DMS153 treated with DMSO at 0.1 percent for 48 hours (cell line): ENCODE measurements at regions not wholly inside any gene's neighbourhood (a gene's known extent, or its start where the extent isn't known, plus 50 kb on each side); places are given as distances from the start of the nearest gene placed in this dataset.
"Not testable (repeated sequence)": the region's sequence is repeated elsewhere in the genome, so short reads cannot be mapped to it uniquely, and the experiment has no call there.

Source experiments
- DNase-seq: peaks from one replicate; lab custom pipeline; 2025; ENCODE audit not compliant: unreplicated experiment; lab: John Stamatoyannopoulos, UW

GRCh38 chr13:54390841-54391240, 1362.2 kb downstream of the OLFM4 start:
- DNase-seq, result no peak

- DNase-seq, result no peak
These were observed 1365.6 kb downstream of the OLFM4 start for GRCh38 chr13:54394085-54394700.

- no peak for DNase-seq
These were observed 1366.3 kb downstream of the OLFM4 start for GRCh38 chr13:54394908-54395307.

- DNase-seq, result no peak
These were observed 1373.9 kb downstream of the OLFM4 start for GRCh38 chr13:54402495-54402894.

- no peak for DNase-seq
These were observed 1387.2 kb downstream of the OLFM4 start for GRCh38 chr13:54415753-54416366.

- DNase-seq, result not testable (repeated sequence)
These were observed 1394.3 kb downstream of the OLFM4 start for GRCh38 chr13:54422946-54423345.

- DNase-seq, result no peak
These were observed 1395.7 kb downstream of the OLFM4 start for GRCh38 chr13:54424344-54424743.

GRCh38 chr13:54433493-54434206, 1405.0 kb downstream of the OLFM4 start:
- peak; percentile 65 for DNase-seq

GRCh38 chr13:54440853-54441400, 1412.3 kb downstream of the OLFM4 start:
- DNase-seq, result not testable (repeated sequence)

GRCh38 chr13:54445453-54445852, 1416.8 kb downstream of the OLFM4 start:
- DNase-seq, result no peak

GRCh38 chr13:54445865-54446264, 1417.3 kb downstream of the OLFM4 start:
- DNase-seq, result no peak

- DNase-seq, result no peak
These were observed 1421.3 kb downstream of the OLFM4 start for GRCh38 chr13:54449922-54450321.

GRCh38 chr13:54484166-54484565, 1455.6 kb downstream of the OLFM4 start:
- DNase-seq, result no peak

- no peak for DNase-seq
These were observed 1458.0 kb downstream of the OLFM4 start for GRCh38 chr13:54486421-54487166.

- no peak for DNase-seq
These were observed 1460.7 kb downstream of the OLFM4 start for GRCh38 chr13:54489359-54489758.

- DNase-seq, result no peak
These were observed 1464.4 kb downstream of the OLFM4 start for GRCh38 chr13:54492995-54493394.

- no peak for DNase-seq
These were observed 1482.8 kb downstream of the OLFM4 start for GRCh38 chr13:54511366-54511765.

GRCh38 chr13:54513254-54513653, 1484.6 kb downstream of the OLFM4 start:
- no peak for DNase-seq

GRCh38 chr13:54536112-54536511, 1507.5 kb downstream of the OLFM4 start:
- DNase-seq, result no peak

- no peak for DNase-seq
These were observed 1534.7 kb downstream of the OLFM4 start for GRCh38 chr13:54563286-54563685.

GRCh38 chr13:54572037-54572436, 1543.4 kb downstream of the OLFM4 start:
- not testable (repeated sequence) for DNase-seq
